K562 (cell line): ENCODE measurements at regions not wholly inside any gene's neighbourhood (a gene's known extent, or its start where the extent isn't known, plus 50 kb on each side); places are given as distances from the start of the nearest gene placed in this dataset.

ENCODE experiments used
- ATAC-seq: fragments of 200-7000 bp; cut with Tn5 transposase; 3 replicates; pipeline ENCODE4 v1.9.1; 2020; ENCODE audit warnings: moderate library complexity
- BruUV-seq: library from RNA; stranded (reverse); fragments of 400-500 nt; replicated peaks from 2 replicates; lab custom pipeline; 2021; lab: Mats Ljungman, UMichigan
- CTCF ChIA-PET: fragments of 300-600 bp; formaldehyde crosslinking; extraction: SDS; loops from one replicate; lab custom pipeline; 2021; ENCODE audit warnings: low intra/inter-chr PET ratio; lab: Yijun Ruan, JAX
- POLR2A ChIA-PET: fragments of 300-600, 350-650 bp; sonication (Branson Sonifier 250); formaldehyde crosslinking; extraction: SDS; loops from one replicate; lab custom pipeline; 2021; ENCODE audit warnings: antibody characterized with exemption, inconsistent platforms; lab: Yijun Ruan, JAX
- DNase-seq, 4 experiments: peaks; one replicate each; pipeline versions ENCODE4 v3.0.0 to v3.0.0-alpha.2; 2011 to 2018; ENCODE audit warnings: low spot score in 3 of 4, mixed read lengths in 3 of 4; ENCODE audit errors: extremely low read depth in 1 of 4
- FAIRE-seq: peaks from 2 replicates; lab custom pipeline; 2011; peaks lifted over from hg19 to GRCh38; lab: Jason Lieb, UNC
- H2AFZ ChIP-seq: 2 replicates; pipeline ENCODE4 v1.6.0; 2011; ENCODE audit warnings: low read depth, low read length, control low read depth, inconsistent platforms
- H3K27ac ChIP-seq: fragments of 200-600 bp; 3 replicates; pipeline ENCODE4 v1.8.0; 2011; ENCODE audit warnings: low read depth, mild to moderate bottlenecking, control low read depth, inconsistent platforms, low read length, moderate library complexity, mixed read lengths; ENCODE audit errors: extremely low read depth
- H3K27me3 ChIP-seq, 2 experiments: fragments of 300-600 bp in 1 of 2; 2 replicates in 1 of 2; 3 replicates in 1 of 2; pipeline versions ENCODE4 v1.6.0 to v1.8.0; 2011; ENCODE audit warnings: inconsistent platforms in 2 of 2, low read length in 2 of 2, mild to moderate bottlenecking in 1 of 2, mixed read lengths in 1 of 2, moderate library complexity in 1 of 2; ENCODE audit not compliant: control insufficient read depth in 2 of 2, insufficient read depth in 2 of 2
- H3K36me3 ChIP-seq: fragments of 300-600 bp; 3 replicates; pipeline ENCODE4 v1.8.0; 2011; ENCODE audit warnings: mild to moderate bottlenecking, low read length, inconsistent platforms; ENCODE audit not compliant: control insufficient read depth, insufficient read depth
- H3K4me1 ChIP-seq, 2 experiments: fragments of 200-600 bp in 1 of 2; replicated peaks in 1 of 2; 2 replicates in 1 of 2; 3 replicates in 1 of 2; pipeline versions ENCODE4 v1.5.1 to v1.8.0; 2011; ENCODE audit warnings: inconsistent platforms in 2 of 2, low read length in 2 of 2, mild to moderate bottlenecking in 1 of 2, mixed read lengths in 1 of 2, moderate library complexity in 1 of 2; ENCODE audit not compliant: control insufficient read depth in 2 of 2, insufficient read depth in 2 of 2
- H3K4me2 ChIP-seq: 2 replicates; pipeline ENCODE4 v1.6.1; 2011; ENCODE audit warnings: low read length, control low read depth, inconsistent platforms, mixed read lengths; ENCODE audit not compliant: insufficient read depth
- H3K4me3 ChIP-seq: fragments of 200-600 bp; sonication (generic), shearing (Covaris generic); 2 replicates; pipeline ENCODE4 v1.5.1; 2016; ENCODE audit warnings: control low read depth, inconsistent platforms
- H3K79me2 ChIP-seq: fragments of 200-600 bp; 3 replicates; pipeline ENCODE4 v1.8.0; 2011; ENCODE audit warnings: low read length, inconsistent platforms; ENCODE audit not compliant: control insufficient read depth, insufficient read depth
- H3K9ac ChIP-seq, 2 experiments: 2 replicates each; pipeline versions ENCODE4 v1.6.0 to v1.6.1; 2011; ENCODE audit warnings: low read depth in 2 of 2, low read length in 2 of 2, control low read depth in 1 of 2, inconsistent platforms in 1 of 2, mild to moderate bottlenecking in 1 of 2, mixed read lengths in 1 of 2; ENCODE audit not compliant: insufficient read depth in 1 of 2
- H3K9me1 ChIP-seq: one replicate; pipeline ENCODE4 v1.6.0; 2011; ENCODE audit warnings: inconsistent platforms, mild to moderate bottlenecking, low read length, moderate library complexity; ENCODE audit not compliant: control insufficient read depth, insufficient read depth
- H3K9me3 ChIP-seq: replicated peaks from 2 replicates; pipeline ENCODE4 v1.5.1; 2011; ENCODE audit warnings: low read depth, low read length, inconsistent platforms; ENCODE audit not compliant: control insufficient read depth, insufficient read depth
- H4K20me1 ChIP-seq: replicated peaks from 2 replicates; pipeline ENCODE4 v1.6.1; 2011; ENCODE audit warnings: low read length, inconsistent platforms, mixed read lengths; ENCODE audit not compliant: control insufficient read depth, insufficient read depth
- EHMT2 ChIP-seq: fragments of 450-650 bp; IDR thresholded peaks from 2 replicates; pipeline ENCODE4 v1.6.1; 2018; ENCODE audit warnings: antibody characterized with exemption
- FOXA1 ChIP-seq: fragments of 450-650 bp; IDR thresholded peaks from 2 replicates; pipeline ENCODE4 v1.6.1; 2016; ENCODE audit warnings: mild to moderate bottlenecking, borderline replicate concordance
- FOXJ3 ChIP-seq: sonication (generic); formaldehyde crosslinking; IDR thresholded peaks from 2 replicates; pipeline ENCODE4 v1.4.0; 2020; ENCODE audit warnings: mild to moderate bottlenecking, missing genetic modification reagents
- HLTF ChIP-seq: fragments of 450-650 bp; IDR thresholded peaks from 2 replicates; pipeline ENCODE4 v1.6.1; 2016
- IRF1 ChIP-seq: sonication (generic); formaldehyde crosslinking; IDR thresholded peaks from 2 replicates; pipeline ENCODE4 v1.8.0; 2022; ENCODE audit warnings: missing genetic modification reagents, mild to moderate bottlenecking, borderline replicate concordance
- KDM1A ChIP-seq, 2 experiments: fragments of 450-650 bp; IDR thresholded peaks; 2 replicates each; pipeline ENCODE4 v1.6.1; 2016; ENCODE audit warnings: mild to moderate bottlenecking in 2 of 2
- L3MBTL2 ChIP-seq: fragments of 450-650 bp; IDR thresholded peaks from 2 replicates; pipeline ENCODE4 v1.6.1; 2016; ENCODE audit warnings: mild to moderate bottlenecking, moderate library complexity
- NR0B1 ChIP-seq: fragments of 450-650 bp; IDR thresholded peaks from one replicate; pipeline ENCODE4 v1.6.1; 2018; ENCODE audit warnings: mild to moderate bottlenecking, moderate library complexity; ENCODE audit not compliant: partially characterized antibody
- NR4A1 ChIP-seq, 2 experiments: fragments of 250-450 bp in 1 of 2; fragments of 450-650 bp in 1 of 2; sonication (Bioruptor Pico) in 1 of 2; IDR thresholded peaks; 2 replicates each; pipeline versions ENCODE4 v1.4.0 to v1.6.1; 2016 to 2020; ENCODE audit warnings: mild to moderate bottlenecking in 2 of 2, missing compliant biosample characterization in 1 of 2, missing genetic modification characterization in 1 of 2, moderate library complexity in 1 of 2
- RBM17 ChIP-seq: fragments of 200-400 bp; formaldehyde crosslinking; IDR thresholded peaks from 2 replicates; pipeline ENCODE4 v1.6.1; 2017; ENCODE audit warnings: low read depth, mild to moderate bottlenecking, low read length, borderline replicate concordance
- SPI1 ChIP-seq: IDR thresholded peaks from 2 replicates; pipeline ENCODE4 v1.6.1; 2011; ENCODE audit warnings: low read depth, low read length, control low read depth, borderline replicate concordance
- ZC3H11A ChIP-seq: IDR thresholded peaks from 2 replicates; pipeline ENCODE4 v1.6.1; 2012; ENCODE audit warnings: low read depth, low read length, improper control_type of control experiment
- ZNF408 ChIP-seq: fragments of 250-450 bp; sonication (Bioruptor Pico); IDR thresholded peaks from 2 replicates; pipeline ENCODE4 v1.4.0; 2020; ENCODE audit warnings: low read depth, mild to moderate bottlenecking, moderate library complexity
- ZNF551 ChIP-seq: fragments of 250-450 bp; sonication (Bioruptor Pico); IDR thresholded peaks from 2 replicates; pipeline ENCODE4 v1.5.0; 2021; ENCODE audit warnings: mild to moderate bottlenecking, moderate library complexity
- WGBS: fragments of 100-300 bp; shearing (Covaris generic); methylation state at CpG from one replicate; pipeline ENCODE4 v1.1.6; 2016; ENCODE audit warnings: low coverage, mixed read lengths; ENCODE audit not compliant: insufficient coverage; ENCODE audit errors: missing lambda C conversion rate; 5-methylcytosine and 5-hydroxymethylcytosine counted together
- in situ Hi-C: fragments of 300-500 bp; cut with MboI; formaldehyde crosslinking; loops from 4 replicates; pipeline ENCODE4 v1.15.0; 2018; ENCODE audit warnings: inconsistent platforms, mixed read lengths
- intact Hi-C: fragments of 100-400 bp; cut with micrococcal nuclease; formaldehyde crosslinking; loops from 2 replicates; pipeline ENCODE4 v1.14.2; 2022
- TF ChIP-seq, protein P1 (sequence below): fragments of 450-650 bp; formaldehyde crosslinking; conservative IDR thresholded peaks from 2 replicates; pipeline ENCODE4 v1.4.0; 2022; ENCODE audit warnings: mild to moderate bottlenecking, missing genetic modification characterization

- H3K36me3 ChIP-seq = no peaks in the 10 kb centered on the region
- no peaks in the 10 kb centered on the region for H4K20me1 ChIP-seq
- no peaks in the 10 kb centered on the region for H3K4me1 ChIP-seq
- DNase-seq (no peak), ATAC-seq (no peak)
- intact Hi-C loops (no loop called here), in situ Hi-C loops (no loop called here)
- H2AFZ ChIP-seq = no peak overlapping the region
- H3K9me1 ChIP-seq = no peaks in the 10 kb centered on the region
- H3K4me3 ChIP-seq = no peak overlapping the region
- POLR2A ChIA-PET = no interaction called here
- 0% methylated on average over 3 of the region's 3 CpGs for WGBS
- TF ChIP-seq FOXJ3 = no peak
- TF ChIP-seq, all 486 proteins: peak for 0
- Histone ChIP-seq H3K79me2 (no peaks in the 10 kb centered on the region), H3K9me3 (no peaks in the 10 kb centered on the region), H3K27me3 (no peaks in the 10 kb centered on the region; a peak in 1 of 5 replicates), H3K4me2 (no peak overlapping the region), H3K27ac (no peak overlapping the region), H3K9ac (no peak overlapping the region)
- FAIRE-seq = no peak
- CTCF ChIA-PET = no interaction called here
- BruUV-seq = no TSS peak
Measured at GRCh38 chr11:116631201-116631600, 141.6 kb downstream of the BUD13 start.

DNA sequence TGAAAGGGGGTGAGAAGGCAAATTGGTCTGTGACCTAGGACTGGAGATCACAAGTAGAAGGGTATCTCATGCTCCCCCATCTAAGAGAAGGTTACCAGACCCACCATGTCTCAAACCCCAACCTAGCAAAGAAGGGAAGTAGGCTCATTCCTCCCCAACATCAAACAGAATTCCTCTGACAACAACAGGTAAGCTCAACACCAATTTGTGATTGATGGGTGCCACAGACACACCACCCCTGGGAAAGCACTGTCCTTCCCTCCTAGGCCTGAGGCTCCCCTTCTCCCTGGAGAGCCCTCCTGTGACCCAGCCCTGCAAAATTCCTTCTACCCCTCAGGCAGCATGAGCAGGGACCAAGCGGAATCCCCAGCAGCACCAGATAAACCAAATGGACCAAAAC, 154.3 kb downstream of the BUD13 start:
- DNase-seq (no peak), FAIRE-seq (no peak), ATAC-seq (no peak)
- H3K4me1 ChIP-seq = no peaks in the 10 kb centered on the region; a peak in 1 of 5 replicates
- intact Hi-C loops = no loop called here
- no peak overlapping the region for H3K4me2 ChIP-seq
- no peak overlapping the region for H3K9ac ChIP-seq
- no peak overlapping the region for H2AFZ ChIP-seq
- ChIA-PET POLR2A (no interaction called here), CTCF (no interaction called here)
- H3K9me3 ChIP-seq = no peaks in the 10 kb centered on the region
- no peak overlapping the region for H3K4me3 ChIP-seq
- H4K20me1 ChIP-seq = no peaks in the 10 kb centered on the region
- H3K27ac ChIP-seq = no peak overlapping the region
- H3K27me3 ChIP-seq = peaks cover 4 to 21% of the 10 kb centered on the region in 2 experiments; a peak in 4 of 5 replicates
- no TSS peak for BruUV-seq
- no peaks in the 10 kb centered on the region for H3K36me3 ChIP-seq
- no peaks in the 10 kb centered on the region for H3K79me2 ChIP-seq
- H3K9me1 ChIP-seq = no peaks in the 10 kb centered on the region
- 0% methylated on average over 1 of the region's 1 CpG for WGBS
- in situ Hi-C loops = no loop called here
- no peak for TF ChIP-seq ZC3H11A
- no peak for TF ChIP-seq ZNF408 (CRISPR knock-in tag)
- TF ChIP-seq RBM17 = no peak
- no peak for TF ChIP-seq IRF1 (CRISPR knock-in tag)
- TF ChIP-seq, protein P1, sequence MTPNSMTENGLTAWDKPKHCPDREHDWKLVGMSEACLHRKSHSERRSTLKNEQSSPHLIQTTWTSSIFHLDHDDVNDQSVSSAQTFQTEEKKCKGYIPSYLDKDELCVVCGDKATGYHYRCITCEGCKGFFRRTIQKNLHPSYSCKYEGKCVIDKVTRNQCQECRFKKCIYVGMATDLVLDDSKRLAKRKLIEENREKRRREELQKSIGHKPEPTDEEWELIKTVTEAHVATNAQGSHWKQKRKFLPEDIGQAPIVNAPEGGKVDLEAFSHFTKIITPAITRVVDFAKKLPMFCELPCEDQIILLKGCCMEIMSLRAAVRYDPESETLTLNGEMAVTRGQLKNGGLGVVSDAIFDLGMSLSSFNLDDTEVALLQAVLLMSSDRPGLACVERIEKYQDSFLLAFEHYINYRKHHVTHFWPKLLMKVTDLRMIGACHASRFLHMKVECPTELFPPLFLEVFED (CRISPR knock-in tag) = no peak
- no peak for TF ChIP-seq L3MBTL2
- no peak for TF ChIP-seq EHMT2
- no peak for TF ChIP-seq ZNF551 (CRISPR knock-in tag)
- no peak for TF ChIP-seq FOXA1
- TF ChIP-seq NR4A1 (CRISPR knock-in tag; IDR thresholded peaks at IDR 0.05) = no peak
- TF ChIP-seq NR4A1 (tag; IDR thresholded peaks at IDR 0.05) = no peak
- TF ChIP-seq KDM1A (IDR thresholded peaks at IDR 0.05) = no peak
- TF ChIP-seq NR0B1 = no peak
- no peak for TF ChIP-seq HLTF
- no peak for TF ChIP-seq SPI1
